Lower leg skin (tissue), 4 donors: ENCODE measurements at regions not wholly inside any gene's neighbourhood (a gene's known extent, or its start where the extent isn't known, plus 50 kb on each side); places are given as distances from the start of the nearest gene placed in this dataset.

Experiments used
- DNase-seq, 2 donors: peaks; one replicate each; pipeline ENCODE4 v3.0.0-alpha.2; 2019; ENCODE audit warnings: low spot score in 2 of 2
- H3K4me3 ChIP-seq: fragments of 200-600 bp; sonication (generic); 2 replicates; pipeline ENCODE4 v1.5.1; 2017; ENCODE audit warnings: mild to moderate bottlenecking, low read depth; ENCODE audit not compliant: poor library complexity, severe bottlenecking
- CTCF ChIP-seq, 3 donors: fragments of 450-650 bp; IDR thresholded peaks; one replicate each; pipeline ENCODE4 v1.5.1; 2016; ENCODE audit warnings: antibody characterized with exemption in 3 of 3, mild to moderate bottlenecking in 3 of 3, moderate library complexity in 2 of 3
- POLR2A ChIP-seq, 2 donors: fragments of 450-650 bp; IDR thresholded peaks; one replicate each; pipeline ENCODE4 v1.6.1; 2016 to 2017; ENCODE audit warnings: antibody characterized with exemption in 2 of 2, mild to moderate bottlenecking in 1 of 2, moderate library complexity in 1 of 2
- WGBS, 2 donors: methylation state at CpG; one replicate each; pipeline ENCODE4 v1.1.5; 2018; 5-methylcytosine and 5-hydroxymethylcytosine counted together
- intact Hi-C: fragments of 100-400 bp; cut with DNase I; formaldehyde crosslinking; loops from one replicate; pipeline ENCODE4 v1.15.0; 2023; ENCODE audit warnings: low total_unique reads

GRCh38 chr3:22966349-22966748 lies 236.8 kb upstream of the UBE2E2 start:
- intact Hi-C loops = no loop called here
- DNase-seq = no peak
- no peak overlapping the region for H3K4me3 ChIP-seq
- TF ChIP-seq POLR2A (IDR thresholded peaks at IDR 0.05) = no peak
- no peak for TF ChIP-seq CTCF (IDR thresholded peaks at IDR 0.05)

- H3K4me3 ChIP-seq = no peak overlapping the region
- intact Hi-C loops = no loop called here
- DNase-seq = no peak
- TF ChIP-seq POLR2A (IDR thresholded peaks at IDR 0.05) (no peak), CTCF (IDR thresholded peaks at IDR 0.05) (no peak)
- WGBS, 2 donors = 91 to 100% methylated on average over 1 of the region's 1 CpG
Measured at GRCh38 chr3:22969276-22969675, 233.9 kb upstream of the UBE2E2 start.

- intact Hi-C loops = no loop called here
- 94 to 95% methylated on average over 3 of the region's 3 CpGs for WGBS, 2 donors
Measured at GRCh38 chr3:22971497-22971896, 231.6 kb upstream of the UBE2E2 start.

GRCh38 chr3:22977042-22977441 lies 226.1 kb upstream of the UBE2E2 start:
- DNase-seq = no peak
- WGBS, 2 donors = 62 to 80% methylated on average over 2 of the region's 2 CpGs
- H3K4me3 ChIP-seq = no peak overlapping the region
- TF ChIP-seq CTCF (IDR thresholded peaks at IDR 0.05) = no peak
- TF ChIP-seq POLR2A (IDR thresholded peaks at IDR 0.05) = no peak
- intact Hi-C loops = no loop called here

More at GRCh38 chr3:22971497-22971896, 231.6 kb upstream of the UBE2E2 start:
- TF ChIP-seq POLR2A (IDR thresholded peaks at IDR 0.05) (no peak), CTCF (IDR thresholded peaks at IDR 0.05) (no peak)
- no peak for DNase-seq
- no peak overlapping the region for H3K4me3 ChIP-seq

- intact Hi-C loops = no loop called here
- TF ChIP-seq POLR2A (IDR thresholded peaks at IDR 0.05) (no peak), CTCF (IDR thresholded peaks at IDR 0.05) (no peak)
- WGBS, 2 donors = 81 to 82% methylated on average over 3 of the region's 3 CpGs
- no peak overlapping the region for H3K4me3 ChIP-seq
- no peak for DNase-seq
Measured at GRCh38 chr3:22977650-22978289, 225.4 kb upstream of the UBE2E2 start.

GRCh38 chr3:22979581-22979980 lies 223.5 kb upstream of the UBE2E2 start:
- intact Hi-C loops = no loop called here
- WGBS, 2 donors = 92 to 95% methylated on average over 4 of the region's 4 CpGs
- no peak overlapping the region for H3K4me3 ChIP-seq
- no peak for DNase-seq
- TF ChIP-seq POLR2A (IDR thresholded peaks at IDR 0.05) (no peak), CTCF (IDR thresholded peaks at IDR 0.05) (no peak)
